HG02870 (cell line): ENCODE measurements at regions not wholly inside any gene's neighbourhood (a gene's known extent, or its start where the extent isn't known, plus 50 kb on each side); places are given as distances from the start of the nearest gene placed in this dataset.
A peak's percentile ranks its signal among the peaks of the same experiment; 100 is the strongest.
"Not testable (repeated sequence)": the region's sequence is repeated elsewhere in the genome, so short reads cannot be mapped to it uniquely, and the experiment has no call there.

ENCODE experiments used
- ATAC-seq: cut with Tn5 transposase; IDR thresholded peaks from one replicate; pipeline ENCODE4 v1.9.1; 2021; ENCODE audit warnings: mild to moderate bottlenecking, moderate library complexity; ENCODE audit not compliant: unreplicated experiment

GRCh38 chr14:24744641-24745040 lies 110.7 kb upstream of the GZMB start:
- ATAC-seq = no peak

- ATAC-seq = no peak
These were observed 107.9 kb upstream of the GZMB start for GRCh38 chr14:24741871-24742270.

- ATAC-seq = no peak
These were observed 102.1 kb upstream of the GZMB start for GRCh38 chr14:24735984-24736630.

- no peak for ATAC-seq
These were observed 101.0 kb upstream of the GZMB start for GRCh38 chr14:24734917-24735500.

GRCh38 chr14:24726480-24726879 lies 92.5 kb upstream of the GZMB start:
- ATAC-seq = no peak

GRCh38 chr14:24725311-24725710 lies 91.3 kb upstream of the GZMB start:
- ATAC-seq = no peak

GRCh38 chr14:24721775-24722174 lies 87.8 kb upstream of the GZMB start:
- ATAC-seq = no peak

GRCh38 chr14:24715239-24715638 lies 81.2 kb upstream of the GZMB start:
- ATAC-seq = no peak

- ATAC-seq = peak; percentile 68
These were observed 79.4 kb upstream of the GZMB start for GRCh38 chr14:24713404-24713803.

- ATAC-seq = peak; percentile 25
These were observed 78.9 kb upstream of the GZMB start for GRCh38 chr14:24712909-24713308.

GRCh38 chr14:24712374-24712773 lies 78.4 kb upstream of the GZMB start:
- no peak for ATAC-seq

GRCh38 chr14:24710403-24711112 lies 76.6 kb upstream of the GZMB start:
- ATAC-seq = no peak

- ATAC-seq = no peak
These were observed 74.7 kb upstream of the GZMB start for GRCh38 chr14:24708684-24709083.

GRCh38 chr14:24706351-24706750 lies 72.4 kb upstream of the GZMB start:
- no peak for ATAC-seq

GRCh38 chr14:24705840-24706239 lies 71.8 kb upstream of the GZMB start:
- ATAC-seq = peak; percentile 88

- no peak for ATAC-seq
These were observed 67.1 kb upstream of the GZMB start for GRCh38 chr14:24701062-24701461.

- ATAC-seq = no peak
These were observed 66.5 kb upstream of the GZMB start for GRCh38 chr14:24700511-24700910.

GRCh38 chr14:24699052-24699451 lies 65.1 kb upstream of the GZMB start:
- peak; percentile 46 for ATAC-seq

GRCh38 chr14:24696280-24696920 lies 62.4 kb upstream of the GZMB start:
- ATAC-seq = not testable (repeated sequence)

GRCh38 chr14:24695265-24696241 lies 61.6 kb upstream of the GZMB start:
- peak; percentile 46 for ATAC-seq

GRCh38 chr14:24694680-24695079 lies 60.7 kb upstream of the GZMB start:
- no peak for ATAC-seq
